A673 (cell line): ENCODE measurements at regions not wholly inside any gene's neighbourhood (a gene's known extent, or its start where the extent isn't known, plus 50 kb on each side); places are given as distances from the start of the nearest gene placed in this dataset.

ENCODE experiments used
- BruUV-seq: library from RNA; stranded (reverse); fragments of 400-500 nt; replicated peaks from 2 replicates; lab custom pipeline; 2021; lab: Mats Ljungman, UMichigan
- CTCF ChIA-PET: fragments of 300-600 bp; sonication (Branson Sonifier 250); formaldehyde crosslinking; loops from one replicate; lab custom pipeline; 2022; ENCODE audit warnings: antibody characterized with exemption; lab: Charles Lee
- POLR2A ChIA-PET: fragments of 300-600 bp; sonication (Branson Sonifier 250); formaldehyde crosslinking; loops from one replicate; lab custom pipeline; 2022; ENCODE audit warnings: antibody characterized with exemption; ENCODE audit not compliant: low non-redundant PET; lab: Charles Lee
- DNase-seq: peaks from one replicate; pipeline ENCODE4 v3.0.0-alpha.2; 2015; ENCODE audit warnings: low spot score
- H3K27ac ChIP-seq: fragments of 200-600 bp; sonication (generic); 2 replicates; pipeline ENCODE4 v1.5.1; 2016; ENCODE audit warnings: mixed run types, low read depth, mild to moderate bottlenecking, mixed read lengths, antibody characterized with exemption, low read length; ENCODE audit not compliant: poor library complexity, severe bottlenecking
- H3K27me3 ChIP-seq: fragments of 200-600 bp; sonication (generic); replicated peaks from 2 replicates; pipeline ENCODE4 v1.6.1; 2017; ENCODE audit warnings: mixed run types, low read depth, mild to moderate bottlenecking, mixed read lengths, antibody characterized with exemption, low read length; ENCODE audit not compliant: insufficient read depth, poor library complexity
- H3K36me3 ChIP-seq: fragments of 200-600 bp; sonication (generic); 2 replicates; pipeline ENCODE4 v1.6.1; 2016; ENCODE audit warnings: mixed run types, mild to moderate bottlenecking, mixed read lengths, antibody characterized with exemption, low read length; ENCODE audit not compliant: insufficient read depth, poor library complexity, severe bottlenecking
- H3K4me1 ChIP-seq: fragments of 200-600 bp; sonication (generic); 2 replicates; pipeline ENCODE4 v1.6.1; 2017; ENCODE audit warnings: mixed run types, mild to moderate bottlenecking, mixed read lengths, antibody characterized with exemption, low read length; ENCODE audit not compliant: insufficient read depth, poor library complexity, severe bottlenecking
- H3K4me3 ChIP-seq: fragments of 200-600 bp; sonication (generic); 2 replicates; pipeline ENCODE4 v1.5.1; 2016; ENCODE audit warnings: low read depth, mixed run types, mild to moderate bottlenecking, mixed read lengths, low read length; ENCODE audit not compliant: poor library complexity, severe bottlenecking
- H3K9me3 ChIP-seq: fragments of 200-600 bp; sonication (generic); 2 replicates; pipeline ENCODE4 v1.6.1; 2016; ENCODE audit warnings: mixed run types, low read depth, mild to moderate bottlenecking, mixed read lengths, antibody characterized with exemption, low read length; ENCODE audit not compliant: poor library complexity, severe bottlenecking
- CTCF ChIP-seq: fragments of 300-800, 200-600 bp; sonication (generic); conservative IDR thresholded peaks from 2 replicates; pipeline ENCODE4 v1.5.1; 2017; ENCODE audit warnings: low read depth, mild to moderate bottlenecking, antibody characterized with exemption, low read length, moderate library complexity, mixed read lengths
- EZH2 ChIP-seq: fragments of 200-600 bp; sonication (generic); IDR thresholded peaks from 2 replicates; pipeline ENCODE4 v1.6.1; 2017; ENCODE audit warnings: borderline replicate concordance, low read depth, mild to moderate bottlenecking, mixed read lengths, antibody characterized with exemption, low read length; ENCODE audit not compliant: poor library complexity, severe bottlenecking
- intact Hi-C: fragments of 100-400 bp; cut with micrococcal nuclease; formaldehyde crosslinking; loops from one replicate; pipeline ENCODE4 v1.10.0; 2022; ENCODE audit not compliant: unreplicated experiment

GRCh38 chr18:40523287-40523686 lies 1431.7 kb upstream of the PIK3C3 start:
- H3K27me3 ChIP-seq, result no peaks in the 10 kb centered on the region
- intact Hi-C loops, result no loop called here
- no peak for DNase-seq
- TF ChIP-seq EZH2 (no peak), CTCF (no peak)
- no peaks in the 10 kb centered on the region for H3K9me3 ChIP-seq
- H3K36me3 ChIP-seq, result no peaks in the 10 kb centered on the region
- POLR2A ChIA-PET, result no interaction called here
- no peak overlapping the region for H3K4me3 ChIP-seq
- no peaks in the 10 kb centered on the region for H3K4me1 ChIP-seq
- H3K27ac ChIP-seq, result no peak overlapping the region
- CTCF ChIA-PET, result no interaction called here
- no TSS peak for BruUV-seq

GRCh38 chr18:40501026-40501425 lies 1454.0 kb upstream of the PIK3C3 start:
- H3K4me1 ChIP-seq, result no peaks in the 10 kb centered on the region
- no peaks in the 10 kb centered on the region for H3K27me3 ChIP-seq
- no peak for TF ChIP-seq CTCF
- no peak for TF ChIP-seq EZH2
- POLR2A ChIA-PET, result no interaction called here
- no peak overlapping the region for H3K27ac ChIP-seq
- H3K36me3 ChIP-seq, result no peaks in the 10 kb centered on the region
- intact Hi-C loops, result no loop called here
- no peaks in the 10 kb centered on the region for H3K9me3 ChIP-seq
- H3K4me3 ChIP-seq, result no peak overlapping the region
- CTCF ChIA-PET, result no interaction called here
- BruUV-seq, result no TSS peak
- no peak for DNase-seq

GRCh38 chr18:40494603-40495002 lies 1460.4 kb upstream of the PIK3C3 start:
- no peaks in the 10 kb centered on the region for H3K4me1 ChIP-seq
- ChIA-PET POLR2A (no interaction called here), CTCF (no interaction called here)
- no TSS peak for BruUV-seq
- intact Hi-C loops, result no loop called here
- no peak for DNase-seq
- no peak overlapping the region for H3K27ac ChIP-seq
- no peaks in the 10 kb centered on the region for H3K27me3 ChIP-seq
- H3K9me3 ChIP-seq, result no peaks in the 10 kb centered on the region
- H3K4me3 ChIP-seq, result no peak overlapping the region
- TF ChIP-seq EZH2 (no peak), CTCF (no peak)
- no peaks in the 10 kb centered on the region for H3K36me3 ChIP-seq
